CD14-positive monocyte (primary cell): ENCODE measurements at regions not wholly inside any gene's neighbourhood (a gene's known extent, or its start where the extent isn't known, plus 50 kb on each side); places are given as distances from the start of the nearest gene placed in this dataset.

Source experiments
- DNase-seq, 3 donors: peaks; one replicate each; pipeline ENCODE4 v3.0.0-alpha.2; 2011 to 2022
- H2AFZ ChIP-seq: 2 replicates; pipeline ENCODE4 v1.6.0; 2012; ENCODE audit warnings: mild to moderate bottlenecking, low read depth, low read length, inconsistent platforms; ENCODE audit not compliant: insufficient read depth, poor library complexity, severe bottlenecking
- H3K27ac ChIP-seq, 2 donors: 1 replicate in 1 of 2; 2 replicates in 1 of 2; pipeline ENCODE4 v1.5.1; 2012 to 2013; ENCODE audit warnings: low read length in 2 of 2, control low read depth in 1 of 2, inconsistent platforms in 1 of 2, low read depth in 1 of 2, mild to moderate bottlenecking in 1 of 2
- H3K27me3 ChIP-seq, 2 donors: one replicate each; pipeline versions ENCODE4 v1.6.0 to v1.6.1; 2011 to 2013; ENCODE audit warnings: low read length in 2 of 2; ENCODE audit not compliant: control insufficient read depth in 2 of 2, insufficient read depth in 2 of 2
- H3K36me3 ChIP-seq, 2 donors: replicated peaks in 1 of 2; 1 replicate in 1 of 2; 2 replicates in 1 of 2; pipeline versions ENCODE4 v1.5.1 to v1.6.1; 2012 to 2013; ENCODE audit warnings: low read length in 2 of 2, control low read depth in 1 of 2, inconsistent platforms in 1 of 2, mild to moderate bottlenecking in 1 of 2; ENCODE audit not compliant: insufficient read depth in 2 of 2, control insufficient read depth in 1 of 2
- H3K4me1 ChIP-seq, 2 donors: 1 replicate in 1 of 2; 2 replicates in 1 of 2; pipeline versions ENCODE4 v1.5.1 to v1.6.1; 2012 to 2013; ENCODE audit warnings: low read length in 2 of 2, control low read depth in 1 of 2, inconsistent platforms in 1 of 2, mild to moderate bottlenecking in 1 of 2, moderate library complexity in 1 of 2; ENCODE audit not compliant: insufficient read depth in 2 of 2, control insufficient read depth in 1 of 2
- H3K4me2 ChIP-seq: replicated peaks from 2 replicates; pipeline ENCODE3; 2012; ENCODE audit warnings: low read length, moderate library complexity, mild to moderate bottlenecking; ENCODE audit not compliant: poor library complexity, severe bottlenecking; ENCODE audit errors: extremely low read depth
- H3K4me3 ChIP-seq, 3 experiments: fragments of 200-600 bp in 1 of 3; sonication (generic) in 1 of 3; replicated peaks in 1 of 3; 1 replicate in 2 of 3; 2 replicates in 1 of 3; pipeline ENCODE4 v1.5.1; 2011 to 2013; ENCODE audit warnings: low read length in 3 of 3, mild to moderate bottlenecking in 3 of 3, control low read depth in 2 of 3, low read depth in 2 of 3, inconsistent platforms in 1 of 3, moderate library complexity in 1 of 3
- H3K79me2 ChIP-seq: 2 replicates; pipeline ENCODE4 v1.6.0; 2012; ENCODE audit warnings: mild to moderate bottlenecking, control low read depth, inconsistent platforms, low read length, moderate library complexity; ENCODE audit not compliant: insufficient read depth
- H3K9ac ChIP-seq: 2 replicates; pipeline ENCODE4 v1.6.0; 2017; ENCODE audit warnings: low read length, mild to moderate bottlenecking; ENCODE audit not compliant: insufficient read depth, poor library complexity, severe bottlenecking
- H3K9me3 ChIP-seq, 2 donors: replicated peaks in 1 of 2; 1 replicate in 1 of 2; 2 replicates in 1 of 2; pipeline versions ENCODE4 v1.5.1 to v1.6.1; 2012 to 2013; ENCODE audit warnings: low read length in 2 of 2, control low read depth in 1 of 2; ENCODE audit not compliant: control insufficient read depth in 1 of 2, insufficient read depth in 1 of 2
- H4K20me1 ChIP-seq: 2 replicates; pipeline ENCODE4 v1.6.0; 2012; ENCODE audit warnings: mild to moderate bottlenecking, low read length, control low read depth, moderate library complexity; ENCODE audit not compliant: insufficient read depth
- H3K27ac Mint-ChIP-seq, 7 donors: one replicate each; pipeline ENCODE4 v1.8.0; 2020; ENCODE audit warnings: mild to moderate bottlenecking in 7 of 7, mixed read lengths in 7 of 7, moderate library complexity in 6 of 7, inconsistent platforms in 2 of 7
- H3K27me3 Mint-ChIP-seq, 3 donors: one replicate each; pipeline ENCODE4 v1.8.0; 2021 to 2022; ENCODE audit warnings: low read depth in 3 of 3, mild to moderate bottlenecking in 3 of 3, mixed read lengths in 3 of 3, moderate library complexity in 3 of 3, inconsistent platforms in 1 of 3
- H3K36me3 Mint-ChIP-seq, 2 donors: one replicate each; pipeline ENCODE4 v1.8.0; 2020; ENCODE audit warnings: mixed read lengths in 2 of 2, inconsistent platforms in 1 of 2, mild to moderate bottlenecking in 1 of 2
- H3K4me1 Mint-ChIP-seq: one replicate; pipeline ENCODE4 v1.8.0; 2020; ENCODE audit warnings: mild to moderate bottlenecking, mixed read lengths
- H3K4me3 Mint-ChIP-seq, 2 donors: one replicate each; pipeline ENCODE4 v1.8.0; 2020; ENCODE audit warnings: mild to moderate bottlenecking in 2 of 2, mixed read lengths in 2 of 2, moderate library complexity in 1 of 2
- H3K9me3 Mint-ChIP-seq, 7 donors: one replicate each; pipeline ENCODE4 v1.8.0; 2020 to 2022; ENCODE audit warnings: mixed read lengths in 7 of 7, mild to moderate bottlenecking in 6 of 7, moderate library complexity in 6 of 7, inconsistent platforms in 2 of 7
- CTCF ChIP-seq: fragments of 200-600 bp; IDR thresholded peaks from one replicate; pipeline ENCODE4 v1.8.0; 2022; ENCODE audit warnings: antibody characterized with exemption, mild to moderate bottlenecking
- WGBS: methylation state at CpG from one replicate; pipeline ENCODE4 v1.1.5; 2013; ENCODE audit warnings: missing lambda C conversion rate; ENCODE audit not compliant: insufficient coverage; 5-methylcytosine and 5-hydroxymethylcytosine counted together
- intact Hi-C, 2 donors: fragments of 100-400 bp; cut with micrococcal nuclease; formaldehyde crosslinking; loops; one replicate each; pipeline versions ENCODE4 v1.15.0 to v1.15.1; 2023

GRCh38 chr6:4599924-4600323 lies 176.3 kb upstream of the CDYL start:
- intact Hi-C loops, result no loop called here

GRCh38 chr6:4598384-4598995 lies 177.7 kb upstream of the CDYL start:
- no peak overlapping the region for H3K27ac Mint-ChIP-seq
- Histone ChIP-seq H2AFZ (no peak overlapping the region), H3K27me3 (no peaks in the 10 kb centered on the region), H3K9ac (no peak overlapping the region), H3K36me3 (no peaks in the 10 kb centered on the region), H3K4me3 (no peak overlapping the region), H4K20me1 (no peaks in the 10 kb centered on the region), H3K27ac (no peak overlapping the region), H3K4me1 (peaks cover 16 to 18% of the 10 kb centered on the region in 2 donors), H3K9me3 (no peaks in the 10 kb centered on the region), H3K4me2 (no peak overlapping the region), H3K79me2 (no peaks in the 10 kb centered on the region)
- peaks cover 0 to 7% (median 4%) of the 10 kb centered on the region in 3 donors for H3K27me3 Mint-ChIP-seq
- no peak for TF ChIP-seq CTCF
- H3K4me3 Mint-ChIP-seq, result no peak overlapping the region
- peaks cover 0 to 6% (median 4%) of the 10 kb centered on the region in 7 donors for H3K9me3 Mint-ChIP-seq
- H3K36me3 Mint-ChIP-seq, result no peaks in the 10 kb centered on the region
- 71% methylated on average over 1 of the region's 4 CpGs for WGBS
- H3K4me1 Mint-ChIP-seq, result peaks cover 22% of the 10 kb centered on the region
- intact Hi-C loops, result no loop called here
- DNase-seq, result no peak

More at GRCh38 chr6:4599924-4600323, 176.3 kb upstream of the CDYL start:
- Histone ChIP-seq H3K27me3 (no peaks in the 10 kb centered on the region), H3K79me2 (no peaks in the 10 kb centered on the region), H3K27ac (no peak overlapping the region), H3K9me3 (no peaks in the 10 kb centered on the region), H3K4me1 (peaks cover 16 to 25% of the 10 kb centered on the region in 2 donors), H4K20me1 (no peaks in the 10 kb centered on the region), H3K4me3 (no peak overlapping the region), H3K36me3 (no peaks in the 10 kb centered on the region), H3K9ac (no peak overlapping the region), H3K4me2 (no peak overlapping the region), H2AFZ (no peak overlapping the region)
- TF ChIP-seq CTCF, result no peak
- Mint-ChIP-seq H3K27ac (no peak overlapping the region), H3K36me3 (no peaks in the 10 kb centered on the region), H3K9me3 (peaks cover 0 to 6% (median 4%) of the 10 kb centered on the region in 7 donors), H3K27me3 (peaks cover 0 to 9% (median 4%) of the 10 kb centered on the region in 3 donors), H3K4me3 (no peak overlapping the region), H3K4me1 (peaks cover 23% of the 10 kb centered on the region)
- WGBS, result 93% methylated on average over 2 of the region's 2 CpGs
- DNase-seq, result no peak
